H1 (cell line): ENCODE measurements at regions not wholly inside any gene's neighbourhood (a gene's known extent, or its start where the extent isn't known, plus 50 kb on each side); places are given as distances from the start of the nearest gene placed in this dataset.

Experiments used
- CTCF ChIA-PET: fragments of 300-600 bp; sonication (Branson Sonifier 250); formaldehyde crosslinking; loops from one replicate; lab custom pipeline; 2021; ENCODE audit not compliant: partially characterized antibody; lab: Charles Lee
- POLR2A ChIA-PET: fragments of 300-600 bp; sonication (Branson Sonifier 250); formaldehyde crosslinking; loops from one replicate; lab custom pipeline; 2021; ENCODE audit warnings: inconsistent platforms; ENCODE audit not compliant: partially characterized antibody; lab: Charles Lee
- DNase-seq, 2 experiments: peaks; one replicate each; pipeline versions ENCODE4 v3.0.0 to v3.0.0-alpha.2; 2010 to 2022; ENCODE audit warnings: low spot score in 2 of 2, low read depth in 1 of 2, mixed read lengths in 1 of 2
- FAIRE-seq: peaks from 2 replicates; lab custom pipeline; 2011; peaks lifted over from hg19 to GRCh38; lab: Jason Lieb, UNC
- H2AFZ ChIP-seq: 2 replicates; pipeline ENCODE4 v1.8.1; 2012; ENCODE audit warnings: low read length, inconsistent platforms
- H2AK5ac ChIP-seq: 2 replicates; pipeline ENCODE4 v1.6.1; 2013; ENCODE audit warnings: low read depth, low read length
- H2BK120ac ChIP-seq: replicated peaks from 2 replicates; pipeline ENCODE3; 2013; ENCODE audit warnings: low read depth, low read length, inconsistent platforms
- H2BK12ac ChIP-seq: 2 replicates; pipeline ENCODE4 v1.6.1; 2013; ENCODE audit warnings: low read depth, low read length
- H2BK15ac ChIP-seq: 2 replicates; pipeline ENCODE4 v1.6.1; 2013; ENCODE audit warnings: low read length
- H2BK20ac ChIP-seq: 2 replicates; pipeline ENCODE4 v1.6.1; 2013; ENCODE audit warnings: low read length
- H2BK5ac ChIP-seq: 2 replicates; pipeline ENCODE4 v1.6.1; 2013; ENCODE audit warnings: low read depth, low read length
- H3K14ac ChIP-seq: 2 replicates; pipeline ENCODE4 v1.6.1; 2013; ENCODE audit warnings: inconsistent platforms; ENCODE audit not compliant: insufficient read length
- H3K18ac ChIP-seq: 2 replicates; pipeline ENCODE4 v1.6.1; 2013; ENCODE audit warnings: low read length; ENCODE audit errors: extremely low read depth
- H3K23ac ChIP-seq: 2 replicates; pipeline ENCODE4 v1.6.1; 2013; ENCODE audit warnings: inconsistent platforms; ENCODE audit not compliant: insufficient read length
- H3K23me2 ChIP-seq: 2 replicates; pipeline ENCODE4 v1.6.1; 2013; ENCODE audit warnings: low read depth, low read length
- H3K27ac ChIP-seq: 2 replicates; pipeline ENCODE4 v1.6.1; 2011; ENCODE audit warnings: low read depth, low read length, inconsistent platforms
- H3K27me3 ChIP-seq, 4 experiments: replicated peaks in 1 of 4; 1 replicate in 1 of 4; 2 replicates in 3 of 4; pipeline versions ENCODE4 v1.6.1 to v1.8.1; 2011 to 2013; ENCODE audit warnings: low read length in 3 of 4, mild to moderate bottlenecking in 3 of 4, inconsistent platforms in 2 of 4, mixed read lengths in 2 of 4, moderate library complexity in 1 of 4; ENCODE audit not compliant: control insufficient read depth in 3 of 4, insufficient read depth in 3 of 4; ENCODE audit errors: extremely low read depth in 1 of 4
- H3K36me3 ChIP-seq, 4 experiments: 2 replicates each; pipeline versions ENCODE4 v1.6.1 to v1.8.1; 2011 to 2013; ENCODE audit warnings: mild to moderate bottlenecking in 4 of 4, low read length in 3 of 4, moderate library complexity in 2 of 4, control low read depth in 1 of 4, inconsistent platforms in 1 of 4; ENCODE audit not compliant: insufficient read depth in 4 of 4, control insufficient read depth in 2 of 4
- H3K4ac ChIP-seq: replicated peaks from 2 replicates; pipeline ENCODE3; 2013; ENCODE audit warnings: low read length, low read depth, mixed read lengths, inconsistent platforms; ENCODE audit not compliant: insufficient read length
- H3K4me1 ChIP-seq, 4 experiments: replicated peaks in 1 of 4; 1 replicate in 1 of 4; 2 replicates in 3 of 4; pipeline versions ENCODE4 v1.6.1 to v1.8.1; 2011 to 2013; ENCODE audit warnings: low read length in 3 of 4, inconsistent platforms in 2 of 4, mixed read lengths in 1 of 4; ENCODE audit not compliant: insufficient read depth in 4 of 4, control insufficient read depth in 3 of 4
- H3K4me2 ChIP-seq, 2 experiments: 2 replicates each; pipeline versions ENCODE4 v1.6.1 to v1.8.1; 2011 to 2013; ENCODE audit warnings: low read depth in 2 of 2, low read length in 2 of 2, control low read depth in 1 of 2, inconsistent platforms in 1 of 2, mild to moderate bottlenecking in 1 of 2; ENCODE audit not compliant: insufficient read depth in 1 of 2
- H3K4me3 ChIP-seq, 4 experiments: fragments of 200-600, 300-600 bp in 1 of 4; sonication (generic), shearing (Covaris generic), sonication (Bioruptor Twin) in 1 of 4; 2 replicates each; pipeline versions ENCODE4 v1.5.1 to v1.8.1; 2011 to 2016; ENCODE audit warnings: low read length in 4 of 4, low read depth in 3 of 4, control low read depth in 2 of 4, inconsistent platforms in 2 of 4, mild to moderate bottlenecking in 2 of 4, mixed read lengths in 1 of 4, moderate library complexity in 1 of 4; ENCODE audit not compliant: insufficient read depth in 2 of 4; ENCODE audit errors: extremely low read depth in 1 of 4
- H3K56ac ChIP-seq: replicated peaks from 2 replicates; pipeline ENCODE3; 2013; ENCODE audit warnings: low read depth, mild to moderate bottlenecking, mixed read lengths, low read length, inconsistent platforms; ENCODE audit not compliant: insufficient read length
- H3K79me1 ChIP-seq: 2 replicates; pipeline ENCODE4 v1.6.1; 2013; ENCODE audit warnings: low read depth, low read length, control low read depth
- H3K79me2 ChIP-seq, 2 experiments: 2 replicates each; pipeline versions ENCODE4 v1.6.1 to v1.8.1; 2012 to 2013; ENCODE audit warnings: low read length in 2 of 2, mild to moderate bottlenecking in 2 of 2, inconsistent platforms in 1 of 2; ENCODE audit not compliant: insufficient read depth in 2 of 2, control insufficient read depth in 1 of 2
- H3K9ac ChIP-seq, 4 experiments: replicated peaks in 1 of 4; 1 replicate in 1 of 4; 2 replicates in 3 of 4; pipeline versions ENCODE4 v1.6.1 to v1.8.1; 2011 to 2013; ENCODE audit warnings: low read depth in 3 of 4, low read length in 3 of 4, control low read depth in 2 of 4, mild to moderate bottlenecking in 2 of 4, moderate library complexity in 2 of 4, inconsistent platforms in 1 of 4; ENCODE audit errors: extremely low read depth in 1 of 4
- H3K9me3 ChIP-seq, 2 experiments: 2 replicates each; pipeline versions ENCODE4 v1.6.1 to v1.8.1; 2012 to 2013; ENCODE audit warnings: mild to moderate bottlenecking in 2 of 2, moderate library complexity in 2 of 2, control low read depth in 1 of 2, inconsistent platforms in 1 of 2, low read depth in 1 of 2, low read length in 1 of 2, mixed read lengths in 1 of 2; ENCODE audit not compliant: insufficient read depth in 2 of 2
- H4K20me1 ChIP-seq, 2 experiments: replicated peaks in 1 of 2; 2 replicates each; pipeline versions ENCODE3 to v1.8.1; 2011 to 2013; ENCODE audit warnings: inconsistent platforms in 2 of 2, low read length in 2 of 2, mild to moderate bottlenecking in 1 of 2; ENCODE audit not compliant: insufficient read depth in 2 of 2, control insufficient read depth in 1 of 2
- H4K5ac ChIP-seq: 2 replicates; pipeline ENCODE4 v1.6.1; 2013; ENCODE audit warnings: low read length, low read depth, mixed read lengths, inconsistent platforms; ENCODE audit not compliant: insufficient read length
- H4K8ac ChIP-seq: 2 replicates; pipeline ENCODE4 v1.8.0; 2013; ENCODE audit warnings: mild to moderate bottlenecking, moderate library complexity, low read length, inconsistent platforms; ENCODE audit not compliant: insufficient read depth; ENCODE audit errors: extremely low read depth
- H4K91ac ChIP-seq: replicated peaks from 2 replicates; pipeline ENCODE3; 2013; ENCODE audit warnings: low read length, mixed read lengths, inconsistent platforms; ENCODE audit not compliant: insufficient read length
- BACH1 ChIP-seq: IDR thresholded peaks from 2 replicates; pipeline ENCODE4 v1.6.1; 2012; ENCODE audit warnings: low read length, improper control_type of control experiment
- EP300 ChIP-seq, 2 experiments: IDR thresholded peaks; 1 replicate in 1 of 2; 2 replicates in 1 of 2; pipeline ENCODE4 v1.6.1; 2011 to 2012; ENCODE audit warnings: low read depth in 2 of 2, low read length in 2 of 2, mild to moderate bottlenecking in 2 of 2, borderline replicate concordance in 1 of 2, inconsistent platforms in 1 of 2, moderate library complexity in 1 of 2
- EZH2 ChIP-seq: fragments of 200-600 bp; sonication (generic); IDR thresholded peaks from 2 replicates; pipeline ENCODE4 v1.7.1; 2012; ENCODE audit warnings: low read depth, mild to moderate bottlenecking, moderate library complexity, low read length, inconsistent platforms; ENCODE audit not compliant: severe bottlenecking
- GABPA ChIP-seq: IDR thresholded peaks from 2 replicates; pipeline ENCODE4 v1.6.1; 2011; ENCODE audit warnings: mild to moderate bottlenecking, low read length, moderate library complexity, borderline replicate concordance; ENCODE audit not compliant: insufficient read depth
- NANOG ChIP-seq: IDR thresholded peaks from 2 replicates; pipeline ENCODE4 v1.6.1; 2011; ENCODE audit warnings: low read length, low read depth, mild to moderate bottlenecking, inconsistent platforms; ENCODE audit not compliant: insufficient read depth, poor library complexity, severe bottlenecking
- PHF8 ChIP-seq: fragments of 200-600 bp; sonication (generic); conservative IDR thresholded peaks from 2 replicates; pipeline ENCODE4 v1.7.1; 2012; ENCODE audit warnings: low read depth, mild to moderate bottlenecking, inconsistent platforms, low read length, moderate library complexity
- POLR2A ChIP-seq, 2 experiments: IDR thresholded peaks; 1 replicate in 1 of 2; 2 replicates in 1 of 2; pipeline ENCODE4 v1.6.1; 2011; ENCODE audit warnings: low read depth in 2 of 2, low read length in 2 of 2, mild to moderate bottlenecking in 2 of 2; ENCODE audit errors: control extremely low read depth in 1 of 2
- SIN3A ChIP-seq, 2 experiments: IDR thresholded peaks in 1 of 2; conservative IDR thresholded peaks in 1 of 2; 2 replicates each; pipeline ENCODE4 v1.6.1; 2011 to 2012; ENCODE audit warnings: low read length in 2 of 2, improper control_type of control experiment in 1 of 2, low read depth in 1 of 2, mild to moderate bottlenecking in 1 of 2
- SP1 ChIP-seq: IDR thresholded peaks from 2 replicates; pipeline ENCODE4 v1.6.1; 2011; ENCODE audit warnings: low read depth, low read length
- TAF1 ChIP-seq: IDR thresholded peaks from 2 replicates; pipeline ENCODE4 v1.6.1; 2011; ENCODE audit warnings: mild to moderate bottlenecking, low read depth, low read length
- WGBS, 2 experiments: shearing (Covaris generic) in 1 of 2; methylation state at CpG; one replicate each; pipeline versions ENCODE4 v1.1.6 to v1.1.7; 2013 to 2015; ENCODE audit warnings: low lambda C conversion rate in 2 of 2, mixed read lengths in 2 of 2, inconsistent platforms in 1 of 2, low coverage in 1 of 2, missing lambda C conversion rate in 1 of 2; ENCODE audit not compliant: insufficient replicate concordance in 2 of 2, insufficient coverage in 1 of 2, insufficient read length in 1 of 2; ENCODE audit errors: extremely low coverage in 1 of 2, missing lambda C conversion rate in 1 of 2; 5-methylcytosine and 5-hydroxymethylcytosine counted together
- TF ChIP-seq, protein P1 (sequence below): IDR thresholded peaks from 2 replicates; pipeline ENCODE4 v1.6.1; 2011; ENCODE audit warnings: low read depth, mild to moderate bottlenecking, low read length; ENCODE audit not compliant: insufficient read depth

DNA sequence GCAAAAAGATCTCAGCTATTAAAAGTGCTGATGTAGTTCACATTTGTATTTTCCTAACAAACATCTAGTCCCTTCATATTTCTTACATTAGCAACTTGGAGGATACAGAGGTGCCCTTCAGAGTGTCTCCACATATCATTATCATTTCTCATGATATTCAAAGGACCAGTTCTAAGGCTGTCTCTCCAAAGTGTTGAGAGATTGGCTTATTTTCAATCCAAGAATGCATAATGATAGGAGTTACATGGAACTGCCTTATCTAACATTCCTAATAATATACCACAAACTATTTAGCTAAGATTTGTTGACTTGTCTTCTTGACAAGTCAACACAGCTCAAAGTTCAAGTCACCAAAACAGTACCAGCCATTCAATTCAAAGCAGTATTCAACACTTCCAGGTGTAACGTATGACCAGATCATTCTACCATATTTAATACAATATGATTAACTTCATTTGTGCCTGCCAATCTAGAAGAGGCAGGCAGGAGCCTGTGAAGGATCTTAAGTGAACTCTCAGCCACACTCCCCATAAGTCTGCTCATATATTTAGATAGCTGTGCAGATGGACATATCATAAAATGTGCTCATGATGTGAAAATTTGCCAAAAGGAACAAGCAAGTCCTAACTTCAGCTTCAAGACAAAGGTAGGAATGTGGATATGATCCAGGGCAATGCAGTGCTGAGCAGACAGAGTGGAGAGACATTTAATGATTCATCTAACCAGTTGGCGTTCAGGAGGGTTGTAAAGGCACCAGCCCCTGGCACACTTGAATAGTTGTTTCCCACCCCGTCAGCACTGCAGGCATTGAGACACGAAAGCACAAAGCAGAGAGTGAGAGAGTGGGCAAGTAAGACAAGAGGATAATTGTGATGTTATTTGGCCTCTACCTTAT lies 108.3 kb downstream of the MTERF1 start:
- no peak overlapping the region for H2BK120ac ChIP-seq
- CTCF ChIA-PET = interaction anchor here (0.5 kb wide), 1 partner anchor 813 kb away, joined by 3 read pairs; no protein-coding TSS in a partner anchor

More for the DNA sequence above, 108.3 kb downstream of the MTERF1 start:
- Histone ChIP-seq H3K27ac (no peak overlapping the region), H3K9me3 (no peaks in the 10 kb centered on the region), H2BK12ac (no peak overlapping the region), H3K36me3 (no peaks in the 10 kb centered on the region), H3K27me3 (no peaks in the 10 kb centered on the region), H4K20me1 (no peaks in the 10 kb centered on the region), H3K56ac (no peak overlapping the region), H3K18ac (no peak overlapping the region), H3K23me2 (no peaks in the 10 kb centered on the region), H2BK20ac (no peak overlapping the region), H3K4ac (no peak overlapping the region), H4K8ac (peak overlapping the region; percentile 28; the same call in 1 of the 2 replicates), H3K4me2 (no peak overlapping the region), H2BK5ac (no peak overlapping the region), H2AFZ (no peak overlapping the region), H3K4me1 (no peaks in the 10 kb centered on the region), H4K5ac (no peak overlapping the region), H4K91ac (no peak overlapping the region), H3K79me1 (no peaks in the 10 kb centered on the region), H3K79me2 (no peaks in the 10 kb centered on the region), H3K14ac (no peak overlapping the region), H2AK5ac (no peak overlapping the region), H3K9ac (no peak overlapping the region), H3K4me3 (no peak overlapping the region), H2BK15ac (no peak overlapping the region), H3K23ac (no peak overlapping the region)
- 87% methylated on average over 4 of the region's 4 CpGs; no CpG with 5 or more reads in 1 of the 2 experiments for WGBS, 2 experiments
- TF ChIP-seq EZH2 (no peak), EP300 (IDR thresholded peaks at IDR 0.05; ENCODE audit: borderline replicate concordance in 1 of 2, low read depth in 2 of 2, low read length in 2 of 2) (no peak), TAF1 (no peak), PHF8 (no peak), SIN3A (conservative IDR thresholded peaks at IDR 0.05 in 1 of 2, IDR thresholded peaks at IDR 0.05 in 1 of 2; ENCODE audit: low read depth in 1 of 2, low read length in 2 of 2) (no peak), SP1 (no peak), POLR2A (IDR thresholded peaks at IDR 0.05; ENCODE audit: control extremely low read depth in 1 of 2, low read depth in 2 of 2, low read length in 2 of 2) (no peak), NANOG (no peak), BACH1 (no peak), GABPA (no peak)
- TF ChIP-seq, protein P1, sequence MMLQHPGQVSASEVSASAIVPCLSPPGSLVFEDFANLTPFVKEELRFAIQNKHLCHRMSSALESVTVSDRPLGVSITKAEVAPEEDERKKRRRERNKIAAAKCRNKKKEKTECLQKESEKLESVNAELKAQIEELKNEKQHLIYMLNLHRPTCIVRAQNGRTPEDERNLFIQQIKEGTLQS = no peak
- DNase-seq = no peak
- FAIRE-seq = no peak
- POLR2A ChIA-PET = no interaction called here
